Left cardiac atrium (tissue), 4 donors: ENCODE measurements at regions not wholly inside any gene's neighbourhood (a gene's known extent, or its start where the extent isn't known, plus 50 kb on each side); places are given as distances from the start of the nearest gene placed in this dataset.

Source experiments
- ATAC-seq, 2 donors: fragments of 200-7000 bp; cut with Tn5 transposase; one replicate each; pipeline ENCODE4 v1.9.1; 2020; ENCODE audit warnings: mild to moderate bottlenecking in 2 of 2, moderate library complexity in 2 of 2
- DNase-seq: peaks from one replicate; pipeline ENCODE4 v3.0.0-alpha.2; 2020
- intact Hi-C, 2 donors: fragments of 100-400 bp; cut with DNase I; formaldehyde crosslinking; loops; one replicate each; pipeline versions ENCODE4 v1.14.1 to v1.15.1; 2022 to 2023
- donor health status: DM: no; HTN: yes; CAD: no.
- donor health status: DM: no; HTN: yes; CAD: no; lungs with severe emphysema.
- donor health status: DM: yes; HTN: yes; CAD: no.
- donor health status: Dilated cardiomyopathy.

- DNase-seq (no peak), ATAC-seq (no peak)
- intact Hi-C loops: no loop called here
These were observed 61.3 kb upstream of the SPIN1 start for GRCh38 chr9:88326936-88327335.

GRCh38 chr9:88326015-88326414 is 62.2 kb upstream of the SPIN1 start:
- no peak for DNase-seq
- intact Hi-C loops: no loop called here
- ATAC-seq: no peak

GRCh38 chr9:88322906-88323566 is 65.2 kb upstream of the SPIN1 start:
- intact Hi-C loops: no loop called here

GRCh38 chr9:88321764-88322163 is 66.5 kb upstream of the SPIN1 start:
- intact Hi-C loops: no loop called here
- DNase-seq (no peak), ATAC-seq (no peak)

More at GRCh38 chr9:88322906-88323566, 65.2 kb upstream of the SPIN1 start:
- ATAC-seq (peak; percentile 31 to 80), DNase-seq (no peak)

- intact Hi-C loops: no loop called here
- ATAC-seq: no peak
- no peak for DNase-seq
These were observed 67.4 kb upstream of the SPIN1 start for GRCh38 chr9:88320748-88321415.

GRCh38 chr9:88319936-88320747 is 68.1 kb upstream of the SPIN1 start:
- DNase-seq: no peak
- no peak for ATAC-seq

GRCh38 chr9:88313364-88314220 is 74.7 kb upstream of the SPIN1 start:
- DNase-seq (no peak), ATAC-seq (no peak)
- intact Hi-C loops: no loop called here

More at GRCh38 chr9:88319936-88320747, 68.1 kb upstream of the SPIN1 start:
- intact Hi-C loops: no loop called here

- intact Hi-C loops: no loop called here
- DNase-seq: no peak
- no peak for ATAC-seq
These were observed 75.6 kb upstream of the SPIN1 start for GRCh38 chr9:88312517-88313103.

GRCh38 chr9:88312045-88312444 is 76.2 kb upstream of the SPIN1 start:
- intact Hi-C loops: no loop called here
- ATAC-seq: no peak
- no peak for DNase-seq

- no peak for DNase-seq
- no peak for ATAC-seq
These were observed 77.8 kb upstream of the SPIN1 start for GRCh38 chr9:88310310-88310980.

GRCh38 chr9:88308831-88309560 is 79.2 kb upstream of the SPIN1 start:
- DNase-seq (no peak), ATAC-seq (no peak)
- intact Hi-C loops: loop anchor here in 1 of 2 donors (5.0 kb wide), 1 partner anchor 78 kb away; the partner anchor contains the start of gene SPIN1

More at GRCh38 chr9:88310310-88310980, 77.8 kb upstream of the SPIN1 start:
- intact Hi-C loops: no loop called here

GRCh38 chr9:88307136-88307535 is 81.1 kb upstream of the SPIN1 start:
- intact Hi-C loops: loop anchor here in 1 of 2 donors (5.0 kb wide), 1 partner anchor 80 kb away; the partner anchor contains the start of gene SPIN1
- peak; percentile 22 for DNase-seq
- ATAC-seq: peak in 1 of 2 donors; percentile 59

- ATAC-seq: no peak
- no peak for DNase-seq
- intact Hi-C loops: no loop called here
These were observed 84.4 kb upstream of the SPIN1 start for GRCh38 chr9:88303721-88304451.

GRCh38 chr9:88302579-88303324 is 85.5 kb upstream of the SPIN1 start:
- no peak for ATAC-seq
- intact Hi-C loops: no loop called here
- DNase-seq: no peak

- intact Hi-C loops: no loop called here
- no peak for ATAC-seq
- DNase-seq: no peak
These were observed 87.7 kb upstream of the SPIN1 start for GRCh38 chr9:88300556-88300955.

GRCh38 chr9:88291856-88292255 is 96.4 kb upstream of the SPIN1 start:
- ATAC-seq: no peak
- intact Hi-C loops: no loop called here
- DNase-seq: no peak
